ENCODE measurements at regions not wholly inside any gene's neighbourhood (a gene's known extent, or its start where the extent isn't known, plus 50 kb on each side); places are given as distances from the start of the nearest gene placed in this dataset.
A peak's percentile ranks its signal among the peaks of the same experiment; 100 is the strongest.

- WGBS (ENCODE audit: missing lambda C conversion rate), result 59% methylated on average over 3 of the region's 3 CpGs
- ChIA-PET CTCF (interaction anchor here (0.5 kb wide), 1 partner anchor 8 kb away, joined by 3 read pairs; no protein-coding TSS in a partner anchor), POLR2A (no interaction called here)
- TF ChIP-seq ELK1 (IDR thresholded peaks at IDR 0.05; ENCODE audit: low read depth, low read length) (no peak), ESRRA (IDR thresholded peaks at IDR 0.05; ENCODE audit: borderline replicate concordance, low read length) (no peak), JUNB (IDR thresholded peaks at IDR 0.05) (no peak), CHD2 (IDR thresholded peaks at IDR 0.05; ENCODE audit: low read length, partially characterized antibody) (no peak), MYC (IDR thresholded peaks at IDR 0.05; ENCODE audit: borderline replicate concordance, low read length) (no peak), NFE2L2 (conservative IDR thresholded peaks at IDR 0.05; ENCODE audit: low read length) (no peak), CTCF (IDR thresholded peaks at IDR 0.05) (no peak), BCL3 (IDR thresholded peaks at IDR 0.05) (no peak), NR3C1 (IDR thresholded peaks at IDR 0.05) (no peak), TP53 (CRISPR knock-in tag; IDR thresholded peaks at IDR 0.05) (no peak)
- Histone ChIP-seq H3K4me2 (no peak overlapping the region), H3K27ac (no peak overlapping the region), H3K9me3 (no peaks in the 10 kb centered on the region), H3K4me1 (peaks cover 8% of the 10 kb centered on the region; the same call in 2 of the 3 replicates), H3K4me3 (no peak overlapping the region)
- FAIRE-seq (no peak), DNase-seq (ENCODE audit: low read depth in 1 of 2, low spot score in 1 of 2) (no peak), ATAC-seq (no peak)
Measured at GRCh38 chr10:62506371-62506770, 132.2 kb downstream of the ZNF365 start.

GRCh38 chr10:62511238-62511637, 137.1 kb downstream of the ZNF365 start:
- Histone ChIP-seq H3K4me2 (no peak overlapping the region; the same call in 2 of the 3 replicates), H3K4me1 (peaks cover 28% of the 10 kb centered on the region), H3K9me3 (no peaks in the 10 kb centered on the region), H3K27ac (peak overlapping the region in 1 of 2 experiments; percentile 70; a peak in 2 of 6 replicates), H3K4me3 (no peak overlapping the region)
- ATAC-seq, result no peak
- no peak for TF ChIP-seq HOXB5 (CRISPR knock-in tag; IDR thresholded peaks at IDR 0.05)
- no peak for TF ChIP-seq ZC3H11A (IDR thresholded peaks at IDR 0.05)
- no peak for TF ChIP-seq CEBPB (IDR thresholded peaks at IDR 0.05)
- no peak for TF ChIP-seq CHD4 (IDR thresholded peaks at IDR 0.05; ENCODE audit: borderline replicate concordance)
- no peak for TF ChIP-seq REST (IDR thresholded peaks at IDR 0.05)
- no peak for TF ChIP-seq NFE2L2 (conservative IDR thresholded peaks at IDR 0.05; ENCODE audit: low read length)
- TF ChIP-seq MAFK (IDR thresholded peaks at IDR 0.05; ENCODE audit: partially characterized antibody), result no peak
- no peak for TF ChIP-seq FOXS1 (CRISPR knock-in tag; IDR thresholded peaks at IDR 0.05)
- no peak for TF ChIP-seq MAX (IDR thresholded peaks at IDR 0.05)
- TF ChIP-seq EHF (CRISPR knock-in tag; IDR thresholded peaks at IDR 0.05), result no peak
- no peak for TF ChIP-seq RFX5 (IDR thresholded peaks at IDR 0.05)
- TF ChIP-seq ZFP36 (IDR thresholded peaks at IDR 0.05; ENCODE audit: borderline replicate concordance, partially characterized antibody), result no peak
- WGBS (ENCODE audit: missing lambda C conversion rate), result 90% methylated on average over 3 of the region's 3 CpGs
- FAIRE-seq, result no peak
- CTCF ChIA-PET, result no interaction called here
- POLR2A ChIA-PET, result no interaction called here
- DNase-seq (ENCODE audit: low read depth in 1 of 2, low spot score in 1 of 2), result no peak
